ENCODE measurements at regions not wholly inside any gene's neighbourhood (a gene's known extent, or its start where the extent isn't known, plus 50 kb on each side); places are given as distances from the start of the nearest gene placed in this dataset.

DNA sequence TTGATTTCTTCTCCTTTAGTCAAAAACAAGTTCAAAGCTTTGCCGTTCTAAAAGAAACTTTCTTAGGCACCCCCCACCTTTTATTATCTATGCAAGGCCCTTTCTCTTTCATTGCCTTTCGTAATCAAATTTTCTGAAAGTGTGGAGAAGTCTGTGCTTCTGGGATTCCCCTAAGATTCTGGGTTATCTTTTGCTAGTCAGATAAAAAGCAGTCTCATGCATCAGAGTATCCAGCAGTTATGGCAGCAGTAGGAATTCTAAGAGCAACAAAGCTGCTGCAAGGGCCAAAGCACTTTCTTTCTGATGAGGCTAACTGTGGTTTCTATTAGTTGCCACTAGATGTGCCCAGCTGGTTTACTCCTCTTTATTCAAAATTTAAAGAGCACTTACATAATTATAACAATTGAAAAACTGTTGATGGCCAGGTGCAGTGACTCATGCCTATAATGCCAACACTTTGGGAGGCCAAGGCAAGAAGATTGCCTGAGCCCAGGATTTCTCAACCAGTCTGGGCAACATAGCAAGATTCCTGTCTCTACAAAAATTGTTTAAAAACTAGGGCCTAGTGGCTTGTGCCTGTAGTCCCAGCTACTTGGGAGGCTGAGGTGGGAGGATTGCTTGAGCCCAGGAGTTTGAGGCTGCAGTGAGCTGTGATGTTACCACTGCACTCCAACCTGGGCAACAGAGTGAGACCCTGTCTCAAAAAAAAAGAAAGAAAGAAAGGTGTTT lies 296.2 kb downstream of the PAPSS1 start:
- TF ChIP-seq, protein P1, sequence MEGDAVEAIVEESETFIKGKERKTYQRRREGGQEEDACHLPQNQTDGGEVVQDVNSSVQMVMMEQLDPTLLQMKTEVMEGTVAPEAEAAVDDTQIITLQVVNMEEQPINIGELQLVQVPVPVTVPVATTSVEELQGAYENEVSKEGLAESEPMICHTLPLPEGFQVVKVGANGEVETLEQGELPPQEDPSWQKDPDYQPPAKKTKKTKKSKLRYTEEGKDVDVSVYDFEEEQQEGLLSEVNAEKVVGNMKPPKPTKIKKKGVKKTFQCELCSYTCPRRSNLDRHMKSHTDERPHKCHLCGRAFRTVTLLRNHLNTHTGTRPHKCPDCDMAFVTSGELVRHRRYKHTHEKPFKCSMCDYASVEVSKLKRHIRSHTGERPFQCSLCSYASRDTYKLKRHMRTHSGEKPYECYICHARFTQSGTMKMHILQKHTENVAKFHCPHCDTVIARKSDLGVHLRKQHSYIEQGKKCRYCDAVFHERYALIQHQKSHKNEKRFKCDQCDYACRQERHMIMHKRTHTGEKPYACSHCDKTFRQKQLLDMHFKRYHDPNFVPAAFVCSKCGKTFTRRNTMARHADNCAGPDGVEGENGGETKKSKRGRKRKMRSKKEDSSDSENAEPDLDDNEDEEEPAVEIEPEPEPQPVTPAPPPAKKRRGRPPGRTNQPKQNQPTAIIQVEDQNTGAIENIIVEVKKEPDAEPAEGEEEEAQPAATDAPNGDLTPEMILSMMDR (IDR thresholded peaks at IDR 0.05): no peak
- TF ChIP-seq POLR2AphosphoS5 (IDR thresholded peaks at IDR 0.05) (no peak), EP300 (IDR thresholded peaks at IDR 0.05) (no peak), POLR2A (IDR thresholded peaks at IDR 0.05) (no peak)
